ENCODE measurements at regions not wholly inside any gene's neighbourhood (a gene's known extent, or its start where the extent isn't known, plus 50 kb on each side); places are given as distances from the start of the nearest gene placed in this dataset.
A peak's percentile ranks its signal among the peaks of the same experiment; 100 is the strongest.

- H3K4me3 ChIP-seq, result no peak overlapping the region
- no peak for TF ChIP-seq CTCF (IDR thresholded peaks at IDR 0.05)
- 34 to 52% methylated on average over 12 of the region's 12 CpGs for WGBS, 2 donors
- H3K4me1 ChIP-seq, result peaks cover 55 to 88% (median 72%) of the 10 kb centered on the region in 9 donors
- DNase-seq (no peak), ATAC-seq (peak in 3 of 8 donors; percentile 0 to 1 (median 1))
- no peaks in the 10 kb centered on the region for H3K27me3 ChIP-seq
- H3K9me3 ChIP-seq, result no peaks in the 10 kb centered on the region
- H3K36me3 ChIP-seq, result no peaks in the 10 kb centered on the region
- H3K27ac ChIP-seq, result peak overlapping the region; percentile 76 to 97 (median 89)
- intact Hi-C loops (cut with DNase I), result loop anchor here in 3 of 10 donors (5.0 to 10.0 kb wide), 3 partner anchors 50 to 60 kb away; no protein-coding TSS in a partner anchor
Observed at GRCh38 chr2:42924418-42924886, 132.1 kb upstream of the HAAO start.

GRCh38 chr2:42923580-42924417 is 131.4 kb upstream of the HAAO start:
- DNase-seq (no peak), ATAC-seq (no peak)
- intact Hi-C loops (cut with DNase I), result loop anchor here in 3 of 10 donors (5.0 to 10.0 kb wide), 3 partner anchors 49 to 59 kb away; no protein-coding TSS in a partner anchor

GRCh38 chr2:42922790-42923579 is 130.6 kb upstream of the HAAO start:
- H3K27me3 ChIP-seq, result no peaks in the 10 kb centered on the region
- H3K4me1 ChIP-seq, result peaks cover 43 to 86% (median 63%) of the 10 kb centered on the region in 9 donors
- ATAC-seq, result peak in 1 of 8 donors; percentile 26
- peak overlapping the region; percentile 76 to 97 (median 89) for H3K27ac ChIP-seq
- H3K9me3 ChIP-seq, result no peaks in the 10 kb centered on the region
- intact Hi-C loops (cut with DNase I), result loop anchor here in 3 of 10 donors (5.0 to 10.0 kb wide), 3 partner anchors 48 to 58 kb away; no protein-coding TSS in a partner anchor
- TF ChIP-seq CTCF (IDR thresholded peaks at IDR 0.05), result no peak
- no peaks in the 10 kb centered on the region for H3K36me3 ChIP-seq
- no peak overlapping the region for H3K4me3 ChIP-seq
- WGBS, 2 donors, result 79 to 85% methylated on average over 6 of the region's 6 CpGs
- no peak for DNase-seq

More at GRCh38 chr2:42923580-42924417, 131.4 kb upstream of the HAAO start:
- H3K36me3 ChIP-seq, result no peaks in the 10 kb centered on the region
- H3K27ac ChIP-seq, result peak overlapping the region; percentile 76 to 97 (median 89)
- peaks cover 48 to 88% (median 68%) of the 10 kb centered on the region in 9 donors for H3K4me1 ChIP-seq
- no peak for TF ChIP-seq CTCF (IDR thresholded peaks at IDR 0.05)
- 60 to 64% methylated on average over 5 of the region's 5 CpGs for WGBS, 2 donors
- H3K27me3 ChIP-seq, result no peaks in the 10 kb centered on the region
- H3K9me3 ChIP-seq, result no peaks in the 10 kb centered on the region
- no peak overlapping the region for H3K4me3 ChIP-seq

GRCh38 chr2:42922293-42922692 is 129.9 kb upstream of the HAAO start:
- no peak for DNase-seq
- H3K9me3 ChIP-seq, result no peaks in the 10 kb centered on the region
- no peak overlapping the region for H3K4me3 ChIP-seq
- H3K27me3 ChIP-seq, result no peaks in the 10 kb centered on the region
- H3K4me1 ChIP-seq, result peaks cover 38 to 86% (median 61%) of the 10 kb centered on the region in 9 donors
- H3K36me3 ChIP-seq, result no peaks in the 10 kb centered on the region
- WGBS, 2 donors, result 86 to 98% methylated on average over 2 of the region's 2 CpGs
- no peak for ATAC-seq
- no peak for TF ChIP-seq CTCF (IDR thresholded peaks at IDR 0.05)
- intact Hi-C loops (cut with DNase I), result loop anchor here in 3 of 10 donors (5.0 to 10.0 kb wide), 3 partner anchors 47 to 57 kb away; no protein-coding TSS in a partner anchor
- H3K27ac ChIP-seq, result peak overlapping the region in 7 of 10 donors; percentile 86 to 97 (median 90)

Measured in heart right ventricle (tissue), 16 donors.